CD4-positive, alpha-beta T cell treated with Interleukin-1 beta for 1 hour (primary cell): ENCODE measurements at regions not wholly inside any gene's neighbourhood (a gene's known extent, or its start where the extent isn't known, plus 50 kb on each side); places are given as distances from the start of the nearest gene placed in this dataset.
"Not testable (repeated sequence)": the region's sequence is repeated elsewhere in the genome, so short reads cannot be mapped to it uniquely, and the experiment has no call there.

Source experiments
- DNase-seq, 2 donors: peaks; one replicate each; pipeline ENCODE4 v3.0.0-alpha.2; 2020 to 2022

DNA sequence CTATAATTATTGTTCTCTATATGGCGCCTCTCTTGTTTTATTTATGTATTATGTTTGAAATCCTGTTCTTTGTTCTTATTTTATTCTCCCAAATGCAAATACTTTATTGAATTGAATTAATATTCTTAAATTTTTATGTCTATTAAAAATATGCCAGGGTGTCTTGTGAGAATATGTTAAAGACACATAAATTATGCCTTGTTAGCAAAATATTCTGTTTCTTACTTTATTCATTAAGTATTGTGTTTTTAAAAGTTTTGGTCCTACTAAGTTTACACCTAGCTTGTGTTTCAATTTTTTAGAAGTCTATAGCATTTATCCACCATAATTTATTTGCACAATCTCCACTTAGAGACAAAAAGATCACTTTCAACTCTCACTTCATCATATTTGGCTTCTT is 741.5 kb upstream of the SLC39A10 start:
- DNase-seq, result no peak

DNA sequence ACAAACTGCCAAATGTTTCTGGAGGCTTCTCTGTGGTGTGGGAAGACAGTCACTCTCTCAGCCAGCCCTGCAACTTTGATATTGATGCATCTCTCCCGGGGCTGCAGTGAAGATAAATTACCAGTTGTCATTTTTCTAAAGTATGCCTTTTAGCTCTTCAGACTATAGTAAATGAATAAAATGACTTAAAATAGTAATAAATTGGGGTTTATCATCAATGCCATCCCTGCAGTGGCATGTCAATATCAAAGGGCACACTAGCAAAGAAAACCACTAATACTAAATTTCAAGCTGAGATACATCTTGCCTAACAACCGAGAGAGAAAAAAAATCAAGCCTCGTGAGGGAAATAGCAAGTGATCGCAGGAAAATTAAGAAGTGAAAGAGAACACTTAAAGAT is 749.5 kb upstream of the SLC39A10 start:
- DNase-seq, result no peak

DNA sequence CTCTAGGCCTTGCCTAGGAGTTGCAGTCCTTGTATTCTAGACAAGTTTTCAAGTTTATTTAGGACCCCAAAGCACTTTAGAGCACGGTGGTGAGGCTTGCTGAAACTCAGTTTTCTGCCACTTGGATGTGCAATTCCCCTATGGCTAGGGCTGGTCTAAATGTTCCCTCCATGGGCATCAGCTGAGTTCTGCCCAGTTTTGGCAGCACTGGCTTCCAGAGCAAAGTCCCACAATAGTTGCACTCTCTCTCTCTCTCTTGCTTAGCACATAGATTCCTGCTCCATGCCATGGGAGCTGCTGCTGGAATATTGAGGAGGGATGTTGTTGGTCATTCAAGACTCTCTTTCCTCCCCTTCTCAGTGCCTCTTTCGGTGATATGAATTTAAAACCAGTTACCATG is 760.2 kb upstream of the SLC39A10 start:
- DNase-seq, result no peak

GRCh38 chr2:194883711-194884110 is 773.3 kb upstream of the SLC39A10 start:
- DNase-seq, result no peak

GRCh38 chr2:194870974-194871535 is 786.0 kb upstream of the SLC39A10 start:
- DNase-seq, result no peak

DNA sequence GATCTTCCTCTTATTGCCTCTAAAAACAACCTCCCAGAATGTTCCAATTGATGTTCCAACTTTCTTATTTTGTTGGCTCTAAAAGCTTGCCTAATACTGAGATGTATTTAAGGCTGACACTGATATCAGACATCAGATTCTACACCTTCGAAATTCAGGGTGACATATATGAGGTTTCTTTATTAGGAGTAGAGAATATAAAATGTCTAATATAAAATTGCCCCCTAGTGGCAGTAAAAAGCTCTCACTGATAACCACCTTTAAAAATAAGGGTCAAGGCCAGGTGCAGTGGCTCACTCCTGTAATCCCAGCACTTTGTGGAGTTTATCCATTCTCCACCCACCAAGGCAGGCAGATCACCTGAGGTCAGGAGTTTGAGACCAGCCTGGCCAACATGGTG is 789.7 kb upstream of the SLC39A10 start:
- DNase-seq, result no peak

DNA sequence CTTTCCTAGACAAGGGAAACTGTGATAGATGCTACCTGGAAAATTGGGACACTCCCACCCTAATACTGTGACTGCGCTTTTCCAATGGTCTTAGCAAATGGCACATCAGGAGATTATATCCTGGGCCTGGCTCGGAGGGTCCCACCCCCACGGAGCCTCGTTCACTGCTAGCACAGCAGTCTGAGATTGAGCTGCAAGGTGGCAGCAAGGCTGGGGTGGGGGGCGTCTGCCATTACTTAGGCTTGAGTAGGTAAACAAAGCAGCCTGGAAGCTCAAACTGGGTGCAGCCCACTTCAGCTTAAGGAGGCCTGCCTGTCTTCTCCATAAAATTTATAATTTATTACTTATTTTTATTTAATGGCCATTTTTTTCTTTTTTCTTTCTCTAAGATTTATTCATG is 802.1 kb upstream of the SLC39A10 start:
- no peak for DNase-seq

DNA sequence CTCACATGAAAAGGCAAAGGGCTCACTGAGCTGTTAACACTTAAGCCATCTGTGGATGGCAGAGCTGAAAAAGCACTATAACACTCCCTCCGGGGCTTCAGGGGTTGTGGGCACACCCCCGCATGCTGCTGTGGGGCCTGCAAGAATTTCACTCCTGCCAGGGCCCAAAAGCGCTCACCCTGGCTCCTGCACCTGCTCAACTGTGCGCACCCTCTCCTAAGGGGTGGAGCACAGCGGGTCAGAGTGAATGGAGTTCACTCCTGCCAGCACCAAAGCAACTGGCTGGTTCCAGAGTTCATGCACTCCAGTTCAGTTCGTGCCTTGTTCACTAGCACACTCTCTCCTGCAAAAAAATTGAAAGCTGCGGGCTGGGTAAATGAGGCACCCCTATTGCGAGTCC is 814.2 kb upstream of the SLC39A10 start:
- no peak for DNase-seq

DNA sequence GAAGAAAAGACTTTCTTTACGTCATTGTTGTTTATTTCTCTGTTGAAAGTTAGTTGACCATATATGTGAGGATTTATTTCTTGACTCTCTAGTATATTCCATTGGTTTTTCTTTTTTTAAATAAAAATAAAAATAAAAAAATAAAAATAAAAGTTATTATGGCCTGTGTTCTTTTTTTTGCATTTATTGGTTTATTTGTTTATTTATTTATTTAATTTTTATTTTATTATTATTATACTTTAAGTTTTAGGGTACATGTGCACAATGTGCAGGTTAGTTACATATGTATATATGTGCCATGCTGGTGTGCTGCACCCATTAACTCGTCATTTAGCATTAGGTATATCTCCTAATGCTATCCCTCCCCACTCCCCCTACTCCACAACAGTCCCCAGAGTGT is 822.7 kb upstream of the SLC39A10 start:
- not testable (repeated sequence) for DNase-seq

- DNase-seq, result no peak
Measured at GRCh38 chr2:194826241-194826640, 830.8 kb upstream of the SLC39A10 start.

- DNase-seq, result no peak
Measured at GRCh38 chr2:194824450-194824849, 832.6 kb upstream of the SLC39A10 start.

DNA sequence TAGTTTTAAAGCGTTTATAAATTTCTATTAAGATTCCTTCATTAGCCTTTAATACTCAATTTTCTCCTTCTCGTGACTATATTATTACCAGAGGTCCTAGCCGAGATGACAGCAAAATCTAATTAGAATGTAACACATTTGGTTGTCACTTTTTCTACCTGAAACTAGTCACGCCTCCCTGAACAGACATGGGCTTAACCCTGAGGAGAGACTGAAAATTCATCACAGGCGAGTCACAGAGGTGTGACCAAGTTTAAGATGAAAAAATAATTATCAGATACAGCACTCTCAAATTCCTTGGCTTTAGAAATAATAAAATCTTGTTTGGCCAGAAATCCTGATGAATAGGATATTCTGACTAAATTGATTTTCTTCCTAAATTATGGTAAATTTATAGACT is 834.4 kb upstream of the SLC39A10 start:
- no peak for DNase-seq

GRCh38 chr2:194822097-194822496 is 834.9 kb upstream of the SLC39A10 start:
- DNase-seq, result no peak

DNA sequence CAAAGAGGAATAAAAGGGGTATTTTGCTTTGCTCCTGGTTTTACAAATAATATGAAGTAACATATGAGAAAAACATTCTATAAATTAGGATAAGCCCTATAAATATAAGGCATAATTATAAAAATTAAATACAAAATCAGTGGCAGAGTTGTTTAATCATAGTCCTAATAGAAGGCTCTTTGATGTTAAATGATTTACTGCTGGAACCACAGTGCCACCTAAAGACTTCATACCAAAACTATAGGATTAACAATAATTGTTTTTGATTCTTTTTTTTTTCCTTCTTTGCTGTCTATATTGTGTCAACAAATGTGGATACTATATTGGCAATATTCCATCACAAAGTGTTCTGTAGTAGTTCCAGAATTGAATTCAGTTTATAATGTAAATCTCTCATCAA is 837.7 kb upstream of the SLC39A10 start:
- DNase-seq, result no peak

- no peak for DNase-seq
Measured at GRCh38 chr2:194815475-194815874, 841.6 kb upstream of the SLC39A10 start.

GRCh38 chr2:194802589-194802988 is 854.4 kb upstream of the SLC39A10 start:
- no peak for DNase-seq

GRCh38 chr2:194787071-194787470 is 870.0 kb upstream of the SLC39A10 start:
- DNase-seq, result not testable (repeated sequence)

DNA sequence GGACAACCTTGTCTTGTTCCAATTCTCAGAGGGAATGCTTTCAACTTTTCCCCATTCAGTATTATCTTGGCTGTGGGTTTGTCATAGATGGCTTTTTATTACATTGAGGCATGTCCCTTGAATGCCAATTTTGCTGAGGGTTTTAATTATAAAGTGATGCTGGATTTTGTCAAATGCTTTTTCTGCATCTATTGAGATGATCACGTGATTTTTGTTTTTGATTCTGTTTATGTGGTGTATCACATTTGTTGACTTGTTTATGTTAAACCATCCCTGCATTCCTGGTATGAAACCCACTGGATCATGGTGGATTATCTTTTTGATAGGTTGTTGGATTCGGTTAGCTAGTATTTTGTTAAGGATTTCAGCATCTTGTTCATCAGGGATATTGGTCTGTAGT is 885.6 kb upstream of the SLC39A10 start:
- DNase-seq, result not testable (repeated sequence)

GRCh38 chr2:194769030-194769429 is 888.0 kb upstream of the SLC39A10 start:
- DNase-seq, result no peak

GRCh38 chr2:194765723-194766122 is 891.3 kb upstream of the SLC39A10 start:
- no peak for DNase-seq

DNA sequence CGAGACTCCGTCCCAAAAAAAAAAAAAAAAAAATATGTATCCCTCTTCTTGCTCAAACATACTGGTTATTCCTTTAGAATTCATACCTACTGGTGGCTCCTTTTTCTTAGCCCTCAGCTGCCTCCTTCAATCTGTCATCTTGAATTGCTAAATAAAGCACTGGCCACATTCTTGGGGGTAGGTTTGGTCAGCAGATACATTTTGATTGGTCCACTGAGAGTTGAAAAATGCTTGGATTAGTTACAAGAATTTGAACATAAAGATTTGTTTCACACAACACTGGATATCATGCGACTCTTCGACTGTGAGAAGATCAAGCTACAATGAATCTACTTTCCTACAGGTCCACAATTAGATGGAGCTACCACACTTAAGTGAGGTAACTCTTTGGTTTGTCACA is 906.1 kb upstream of the SLC39A10 start:
- DNase-seq, result no peak

DNA sequence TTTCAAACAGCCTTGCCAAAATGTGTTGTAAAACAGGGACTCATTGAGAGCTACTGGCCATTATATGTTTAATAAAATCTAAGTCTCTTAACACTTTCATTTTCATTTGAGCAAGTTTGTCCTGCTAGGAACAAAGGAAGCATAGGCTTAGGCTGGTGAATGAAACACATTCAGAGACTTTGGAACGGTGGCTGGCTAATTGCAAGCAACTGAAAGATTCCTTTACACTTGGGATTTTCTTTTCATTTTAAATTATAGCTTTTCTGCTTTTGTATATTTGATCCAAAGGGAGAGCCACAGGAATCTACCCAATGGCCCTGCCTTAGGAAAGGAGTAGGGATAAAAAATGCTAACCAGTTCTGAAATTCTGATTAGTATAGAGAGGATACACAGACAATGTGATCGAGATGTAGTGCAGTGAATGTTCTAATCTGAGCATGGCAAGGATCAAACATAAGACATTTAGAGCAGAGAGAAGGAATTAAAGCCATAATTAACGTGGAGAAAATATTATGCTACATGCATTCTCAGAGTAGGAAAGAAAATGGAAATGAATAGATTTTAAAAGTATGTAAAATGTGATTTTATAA is 911.4 kb upstream of the SLC39A10 start:
- DNase-seq, result no peak

- DNase-seq, result no peak
Measured at GRCh38 chr2:194742706-194743105, 914.3 kb upstream of the SLC39A10 start.

GRCh38 chr2:194739217-194739616 is 917.8 kb upstream of the SLC39A10 start:
- DNase-seq, result no peak

- no peak for DNase-seq
Measured at GRCh38 chr2:194735837-194736542, 921.0 kb upstream of the SLC39A10 start.
